Testis (tissue), 2 donors: ENCODE measurements at regions not wholly inside any gene's neighbourhood (a gene's known extent, or its start where the extent isn't known, plus 50 kb on each side); places are given as distances from the start of the nearest gene placed in this dataset.

ENCODE experiments used
- DNase-seq: peaks from one replicate; pipeline ENCODE4 v3.0.0-alpha.2; 2019
- H3K27ac ChIP-seq, 2 donors: fragments of 200-600 bp; sonication (generic); one replicate each; pipeline ENCODE4 v1.5.1; 2019
- H3K27me3 ChIP-seq: fragments of 200-600 bp; sonication (generic); one replicate; pipeline ENCODE4 v1.5.1; 2019
- H3K36me3 ChIP-seq: fragments of 200-600 bp; sonication (generic); one replicate; pipeline ENCODE4 v1.5.1; 2017; ENCODE audit warnings: low read depth; ENCODE audit errors: missing control alignments
- H3K4me1 ChIP-seq: fragments of 200-600 bp; sonication (generic); one replicate; pipeline ENCODE4 v1.5.1; 2019
- H3K4me3 ChIP-seq, 2 donors: fragments of 200-600 bp; sonication (generic); one replicate each; pipeline ENCODE4 v1.5.1; 2017 to 2019
- H3K9me3 ChIP-seq: fragments of 200-600 bp; sonication (generic); one replicate; pipeline ENCODE4 v1.5.1; 2017
- CTCF ChIP-seq, 3 experiments: fragments of 450-650 bp in 2 of 3; fragments of 200-600 bp in 1 of 3; sonication (generic) in 1 of 3; IDR thresholded peaks; one replicate each; pipeline ENCODE4 v1.5.1; 2016 to 2019; ENCODE audit warnings: antibody characterized with exemption in 3 of 3, mild to moderate bottlenecking in 2 of 3, moderate library complexity in 1 of 3
- POLR2A ChIP-seq: fragments of 450-650 bp; IDR thresholded peaks from one replicate; pipeline ENCODE4 v1.6.1; 2017; ENCODE audit warnings: antibody characterized with exemption, mild to moderate bottlenecking, moderate library complexity
- WGBS, 2 donors: methylation state at CpG; one replicate each; pipeline ENCODE4 v1.1.5; 2018; 5-methylcytosine and 5-hydroxymethylcytosine counted together
- intact Hi-C: fragments of 100-400 bp; cut with DNase I; formaldehyde crosslinking; loops from one replicate; pipeline ENCODE4 v1.15.1; 2023; ENCODE audit warnings: low total_unique reads

GRCh38 chr7:115137816-115138215, 215.9 kb downstream of the MDFIC start:
- no peaks in the 10 kb centered on the region for H3K36me3 ChIP-seq
- no peak for DNase-seq
- 77 to 88% methylated on average over 1 of the region's 1 CpG for WGBS, 2 donors
- H3K27me3 ChIP-seq: no peaks in the 10 kb centered on the region
- no peaks in the 10 kb centered on the region for H3K9me3 ChIP-seq
- no peak overlapping the region for H3K4me3 ChIP-seq
- H3K4me1 ChIP-seq: no peaks in the 10 kb centered on the region
- TF ChIP-seq CTCF (IDR thresholded peaks at IDR 0.05): no peak
- TF ChIP-seq POLR2A: no peak
- H3K27ac ChIP-seq: no peak overlapping the region
- intact Hi-C loops: no loop called here

GRCh38 chr7:115136796-115137443, 215.0 kb downstream of the MDFIC start:
- no peaks in the 10 kb centered on the region for H3K36me3 ChIP-seq
- no peaks in the 10 kb centered on the region for H3K27me3 ChIP-seq
- 88 to 89% methylated on average over 3 of the region's 3 CpGs for WGBS, 2 donors
- H3K9me3 ChIP-seq: no peaks in the 10 kb centered on the region
- H3K27ac ChIP-seq: no peak overlapping the region
- no peak overlapping the region for H3K4me3 ChIP-seq
- intact Hi-C loops: no loop called here
- DNase-seq: no peak
- TF ChIP-seq CTCF (IDR thresholded peaks at IDR 0.05) (no peak), POLR2A (no peak)
- H3K4me1 ChIP-seq: no peaks in the 10 kb centered on the region

GRCh38 chr7:115135769-115136410, 214.0 kb downstream of the MDFIC start:
- DNase-seq: no peak
- intact Hi-C loops: no loop called here
- Histone ChIP-seq H3K4me3 (no peak overlapping the region), H3K4me1 (no peaks in the 10 kb centered on the region), H3K36me3 (no peaks in the 10 kb centered on the region), H3K9me3 (no peaks in the 10 kb centered on the region), H3K27me3 (no peaks in the 10 kb centered on the region), H3K27ac (no peak overlapping the region)
- whole genome bisulfite sequencing, 2 donors: 62 to 96% methylated on average over 1 of the region's 1 CpG
- TF ChIP-seq CTCF (IDR thresholded peaks at IDR 0.05) (no peak), POLR2A (no peak)

- Histone ChIP-seq H3K27ac (no peak overlapping the region), H3K36me3 (no peaks in the 10 kb centered on the region), H3K27me3 (no peaks in the 10 kb centered on the region), H3K4me3 (no peak overlapping the region), H3K9me3 (no peaks in the 10 kb centered on the region), H3K4me1 (no peaks in the 10 kb centered on the region)
- 71 to 77% methylated on average over 4 of the region's 4 CpGs for WGBS, 2 donors
- TF ChIP-seq CTCF (IDR thresholded peaks at IDR 0.05) (no peak), POLR2A (no peak)
- DNase-seq: no peak
- intact Hi-C loops: no loop called here
These were observed 213.3 kb downstream of the MDFIC start for GRCh38 chr7:115135146-115135545.

GRCh38 chr7:115133248-115133647, 211.4 kb downstream of the MDFIC start:
- no peak for DNase-seq
- Histone ChIP-seq H3K36me3 (no peaks in the 10 kb centered on the region), H3K9me3 (no peaks in the 10 kb centered on the region), H3K4me1 (no peaks in the 10 kb centered on the region), H3K27me3 (no peaks in the 10 kb centered on the region), H3K4me3 (no peak overlapping the region), H3K27ac (no peak overlapping the region)
- 93 to 95% methylated on average over 5 of the region's 5 CpGs for WGBS, 2 donors
- TF ChIP-seq POLR2A (no peak), CTCF (IDR thresholded peaks at IDR 0.05) (no peak)
- intact Hi-C loops: no loop called here
